ENCODE measurements at regions not wholly inside any gene's neighbourhood (a gene's known extent, or its start where the extent isn't known, plus 50 kb on each side); places are given as distances from the start of the nearest gene placed in this dataset.

DNA sequence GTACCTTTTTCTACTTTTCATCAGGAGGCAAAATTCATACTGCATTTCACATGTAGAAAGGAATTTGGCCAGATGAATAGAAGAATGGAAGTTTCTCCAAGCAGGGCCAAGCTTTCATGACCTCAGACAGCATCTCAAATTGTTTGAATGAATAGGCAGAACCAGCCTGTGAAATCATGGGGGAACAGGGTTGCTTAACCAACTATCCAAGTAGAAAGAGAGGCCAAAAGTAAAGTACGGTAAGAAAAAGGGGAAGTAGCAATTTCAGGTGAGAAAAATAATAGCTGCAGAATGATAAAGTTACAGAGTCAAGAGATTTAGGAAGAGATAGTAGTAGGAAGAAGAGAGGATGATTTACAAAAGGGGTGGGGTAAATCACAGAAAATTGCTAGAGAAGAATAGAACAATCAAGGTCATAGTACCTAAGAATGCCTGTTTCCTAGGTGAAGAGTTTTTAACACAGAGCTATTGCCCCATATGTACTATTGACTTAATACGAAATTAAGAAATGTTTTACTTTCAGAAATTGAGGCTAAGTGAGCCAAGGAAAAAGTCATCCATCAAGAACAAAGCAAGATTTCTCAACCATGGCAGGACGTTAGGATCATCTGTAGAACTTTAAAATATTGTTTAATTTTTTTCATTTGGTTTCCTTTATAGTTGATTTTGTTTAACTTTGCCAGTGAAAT is 177.1 kb upstream of the TET2 start:
- DNase-seq: no peak

GRCh38 chr4:104971462-104971861 is 175.2 kb upstream of the TET2 start:
- no peak for DNase-seq

GRCh38 chr4:104973708-104974107 is 173.0 kb upstream of the TET2 start:
- no peak for DNase-seq

- DNase-seq: no peak
Observed at GRCh38 chr4:104975617-104976016, 171.1 kb upstream of the TET2 start.

- DNase-seq: no peak
Observed at GRCh38 chr4:104976262-104976661, 170.4 kb upstream of the TET2 start.

DNA sequence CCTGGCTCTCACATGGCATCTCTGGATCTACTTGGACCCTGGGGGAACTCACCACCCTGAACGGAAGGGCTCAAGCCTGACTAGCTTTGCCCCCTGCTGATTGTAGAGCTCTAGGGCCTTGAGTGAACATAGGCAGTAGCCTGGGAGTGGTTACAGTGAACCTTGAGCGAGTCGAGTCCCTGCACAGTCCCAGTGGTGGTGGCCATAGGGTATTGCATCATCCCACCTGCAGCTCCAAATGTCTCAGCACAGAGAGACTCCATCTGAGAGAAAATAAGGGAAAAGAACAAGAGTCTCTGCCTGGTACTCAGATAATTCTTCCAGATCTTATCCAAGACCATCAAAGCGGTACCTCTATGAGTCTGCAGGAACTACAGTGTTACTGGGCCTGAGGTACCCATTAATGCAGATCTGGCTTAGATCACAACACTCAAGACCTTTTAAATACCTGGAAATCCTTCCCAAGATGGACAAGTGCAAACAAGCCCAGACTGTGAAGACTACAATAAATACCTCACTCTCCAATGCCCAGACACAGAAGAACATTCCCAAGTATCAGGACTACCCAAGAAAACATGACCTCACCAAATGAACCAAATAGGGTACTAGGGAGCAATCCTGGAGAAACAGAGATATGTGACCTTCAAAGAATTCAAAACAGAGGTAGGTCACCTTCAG is 167.5 kb upstream of the TET2 start:
- no peak for DNase-seq

GRCh38 chr4:104983615-104984179 is 163.0 kb upstream of the TET2 start:
- no peak for DNase-seq

- no peak for DNase-seq
Observed at GRCh38 chr4:104986306-104986705, 160.4 kb upstream of the TET2 start.

DNA sequence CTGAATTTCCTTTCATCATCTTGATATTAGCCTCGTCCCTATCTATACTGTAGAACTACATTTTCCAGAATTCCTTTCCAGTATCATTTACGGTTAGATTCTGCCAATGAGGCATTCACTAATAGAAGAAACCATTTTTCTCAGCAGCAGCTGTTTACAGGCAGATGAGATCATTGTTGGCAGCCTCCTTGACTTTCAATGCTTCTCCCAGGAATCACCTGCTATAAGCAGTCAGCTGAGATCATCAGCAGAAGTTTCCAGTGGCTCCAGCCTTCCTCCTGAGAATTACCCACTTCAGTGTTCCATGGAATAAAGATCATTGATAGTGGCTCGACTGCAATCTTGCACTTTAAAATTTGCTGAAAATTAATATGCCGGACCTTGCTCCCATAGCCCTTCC is 157.3 kb upstream of the TET2 start:
- DNase-seq: no peak

GRCh38 chr4:105002278-105002677 is 144.4 kb upstream of the TET2 start:
- DNase-seq: no peak

GRCh38 chr4:105014234-105014633 is 132.4 kb upstream of the TET2 start:
- no peak for DNase-seq

DNA sequence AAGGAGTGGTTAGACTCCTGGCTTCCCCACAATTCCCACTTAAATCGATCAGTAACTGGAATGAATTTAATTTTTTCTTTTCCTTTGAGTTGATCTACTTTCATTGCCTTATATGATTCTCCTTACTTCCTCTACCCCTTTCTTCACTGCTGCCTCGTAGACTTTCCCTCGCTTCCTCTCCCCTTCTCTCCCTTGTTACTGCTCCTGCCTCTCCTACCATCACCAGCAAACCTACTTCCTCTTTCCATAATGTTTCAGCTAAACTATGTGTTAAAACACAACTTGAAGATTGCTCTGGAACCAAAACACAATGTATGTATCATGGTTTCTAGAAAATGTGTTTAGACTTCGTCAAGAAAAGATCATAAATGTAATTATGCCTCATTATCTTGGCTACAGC is 132.0 kb upstream of the TET2 start:
- DNase-seq: no peak

DNA sequence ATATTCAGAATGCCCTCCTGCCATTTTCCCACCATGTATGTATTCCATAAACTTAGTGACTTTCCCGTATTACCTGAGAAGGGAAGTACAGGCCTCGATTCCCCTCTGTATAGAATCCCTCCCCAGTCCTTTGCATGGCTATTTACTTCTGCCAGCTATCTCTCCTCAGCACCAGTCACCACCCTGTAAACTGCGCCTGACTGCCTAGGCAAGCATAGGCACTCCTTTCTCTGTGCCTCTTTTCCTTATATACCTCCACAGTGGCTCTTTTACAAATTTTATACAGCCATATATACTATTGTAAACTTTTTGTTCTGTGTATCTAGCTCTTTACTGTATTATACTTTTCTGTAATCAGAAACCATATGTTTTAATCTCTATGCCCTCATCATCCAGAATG is 130.9 kb upstream of the TET2 start:
- no peak for DNase-seq

DNA sequence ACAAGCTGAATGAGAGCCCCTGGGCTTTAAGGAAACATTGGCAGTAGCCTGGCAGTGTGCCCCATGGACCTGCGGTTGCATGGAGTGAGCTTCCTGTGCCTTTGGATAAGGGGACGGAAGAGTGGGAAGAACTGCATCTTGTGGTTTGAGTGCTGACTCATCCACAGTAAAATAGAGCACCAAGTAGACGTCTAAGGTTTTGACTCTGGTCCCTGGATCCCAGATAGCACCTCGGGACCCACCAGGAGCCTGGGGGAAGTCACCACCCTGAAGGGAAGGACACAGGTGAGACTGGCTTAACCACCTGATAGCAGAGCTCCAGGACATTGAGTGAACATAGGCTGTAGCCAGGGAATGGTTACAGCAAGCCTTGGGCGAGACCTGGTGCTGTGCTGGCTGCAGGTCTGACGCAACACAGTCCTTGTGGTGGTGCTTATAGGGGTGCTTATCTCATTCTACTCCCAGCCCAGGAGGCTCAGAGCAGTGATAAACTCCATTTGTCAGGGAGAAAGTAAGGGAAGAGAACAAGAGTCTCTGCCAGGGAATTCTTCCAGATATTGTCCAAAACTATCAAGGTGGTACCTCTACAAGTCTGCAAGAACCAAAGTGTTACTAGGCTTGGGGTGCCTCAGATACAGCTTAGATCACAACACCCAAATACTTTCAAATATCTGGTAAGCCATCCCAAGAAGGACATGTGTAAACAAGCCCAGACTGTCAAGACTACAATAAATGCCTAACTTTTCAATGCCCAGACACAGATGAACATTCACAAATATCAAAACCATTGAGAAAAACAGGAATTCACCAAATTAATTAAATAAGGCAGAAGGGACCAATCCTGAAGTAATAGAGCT is 123.6 kb upstream of the TET2 start:
- DNase-seq: no peak

DNA sequence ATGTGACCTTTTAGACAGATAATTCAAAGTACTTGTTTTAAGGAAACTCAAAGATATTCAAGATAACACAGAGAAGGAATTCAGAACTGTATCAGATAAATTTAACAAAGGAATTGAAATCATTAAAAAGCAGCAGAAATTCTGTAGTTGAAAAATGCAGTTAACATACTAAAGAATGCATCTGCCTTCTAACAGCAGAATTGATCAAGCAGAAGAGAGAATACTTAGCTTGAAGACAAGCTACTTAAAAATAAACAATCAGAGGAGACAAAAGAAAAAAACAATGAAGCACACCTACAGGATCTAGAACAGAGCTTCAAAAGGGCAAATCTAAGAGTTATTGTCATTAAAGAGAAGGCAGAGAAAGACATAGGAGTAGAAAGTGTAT is 123.0 kb upstream of the TET2 start:
- no peak for DNase-seq

- no peak for DNase-seq
Observed at GRCh38 chr4:105025263-105026017, 121.2 kb upstream of the TET2 start.

DNA sequence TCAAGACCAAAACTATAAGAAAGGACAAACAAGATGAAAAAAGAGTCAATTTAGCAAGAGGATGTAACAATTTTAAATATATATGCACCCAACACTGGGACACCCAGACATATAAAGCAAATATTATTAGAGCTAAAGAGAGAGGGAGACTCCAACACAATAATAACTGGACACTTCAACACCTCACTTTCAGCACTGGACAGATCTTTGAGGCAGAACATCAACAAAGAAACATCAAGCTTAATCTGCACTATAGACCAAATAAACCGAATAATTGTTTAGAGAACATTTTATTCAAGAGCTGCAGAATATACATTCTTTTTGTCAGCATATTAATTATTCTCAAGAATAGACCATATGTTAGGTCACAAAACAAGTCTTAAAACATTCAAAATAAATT is 109.7 kb upstream of the TET2 start:
- no peak for DNase-seq

- no peak for DNase-seq
Observed at GRCh38 chr4:105042451-105042850, 104.2 kb upstream of the TET2 start.

GRCh38 chr4:105050896-105051295 is 95.8 kb upstream of the TET2 start:
- no peak for DNase-seq

DNA sequence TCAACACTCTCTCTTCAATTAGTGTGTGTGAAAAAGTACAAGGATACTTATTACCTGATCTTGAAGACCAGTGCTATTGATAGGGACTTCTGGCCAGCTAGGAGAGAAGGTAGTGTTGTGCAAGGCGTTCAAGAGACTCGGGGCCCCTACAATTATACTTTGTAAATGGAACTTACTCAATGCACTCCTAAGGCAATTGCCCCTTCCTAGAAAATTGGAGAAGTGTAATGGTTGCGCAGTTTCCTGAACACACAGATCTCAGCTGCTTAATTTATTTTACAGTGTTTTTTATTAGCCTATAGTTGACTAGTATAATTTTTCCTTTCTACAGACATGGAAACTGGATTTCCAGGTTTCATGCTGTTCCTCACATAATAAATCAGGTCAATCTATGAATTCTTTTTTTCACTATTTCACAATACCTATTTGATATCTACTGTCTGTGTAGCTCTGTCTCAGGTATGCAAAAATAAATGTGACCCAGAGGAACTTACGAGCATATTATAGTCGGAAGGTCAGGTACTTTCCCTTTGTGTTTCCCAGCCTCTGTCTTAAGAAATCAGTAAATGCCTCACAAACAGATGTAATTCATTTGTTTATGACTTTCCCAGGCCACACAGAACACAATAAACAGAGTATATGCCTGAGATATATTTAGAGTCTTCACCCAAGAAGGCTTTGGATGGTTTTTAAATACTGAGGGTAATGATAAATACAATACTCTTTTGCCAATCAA is 89.1 kb upstream of the TET2 start:
- no peak for DNase-seq

DNA sequence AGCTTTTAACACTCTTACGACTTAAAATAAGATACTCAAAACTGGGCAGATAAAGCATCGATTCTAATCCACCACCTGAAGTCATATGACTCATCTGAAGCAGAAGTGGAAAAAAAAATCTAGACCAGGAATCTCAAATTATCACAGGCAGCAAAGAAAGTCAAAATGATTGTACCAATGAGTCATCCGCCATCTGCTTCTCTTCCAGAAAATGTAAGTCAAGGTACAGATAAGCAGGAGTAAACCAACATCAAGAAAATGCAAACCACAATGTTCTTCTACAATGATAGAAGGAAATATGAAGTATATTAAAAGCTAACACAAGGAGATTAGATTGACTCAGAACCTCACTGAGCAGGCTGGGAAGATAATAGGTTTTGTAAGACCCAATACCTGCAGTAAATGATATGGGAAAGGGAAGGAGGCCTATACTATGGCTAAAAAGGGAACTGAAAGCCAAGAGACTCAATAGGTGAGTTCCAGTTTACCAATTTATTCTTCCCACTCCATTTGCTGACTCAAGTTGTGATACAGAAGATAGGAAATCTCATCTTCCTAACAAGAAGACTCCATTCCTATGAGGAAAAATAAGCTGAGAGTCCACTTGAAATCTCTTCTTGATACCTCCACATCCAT is 88.4 kb upstream of the TET2 start:
- DNase-seq: no peak

GRCh38 chr4:105059337-105059736 is 87.3 kb upstream of the TET2 start:
- DNase-seq: no peak
